ENCODE measurements at regions not wholly inside any gene's neighbourhood (a gene's known extent, or its start where the extent isn't known, plus 50 kb on each side); places are given as distances from the start of the nearest gene placed in this dataset.

- Mint-ChIP-seq H3K36me3 (no peaks in the 10 kb centered on the region), H3K27ac (no peak overlapping the region), H3K4me3 (no peak overlapping the region), H3K9me3 (no peaks in the 10 kb centered on the region), H3K4me1 (no peaks in the 10 kb centered on the region)
- no peak for ATAC-seq
- no peak for DNase-seq (ENCODE audit: low spot score in 2 of 2)
These were observed 145.9 kb upstream of the IRX2 start for GRCh38 chr5:2897276-2897961.

- ATAC-seq: no peak
- Mint-ChIP-seq H3K27ac (no peak overlapping the region), H3K4me1 (no peaks in the 10 kb centered on the region), H3K9me3 (no peaks in the 10 kb centered on the region), H3K36me3 (no peaks in the 10 kb centered on the region), H3K4me3 (no peak overlapping the region)
- DNase-seq (ENCODE audit: low spot score in 2 of 2): no peak
These were observed 145.1 kb upstream of the IRX2 start for GRCh38 chr5:2896371-2897275.

- ATAC-seq (peak; percentile 17), DNase-seq (ENCODE audit: low spot score in 2 of 2) (no peak)
- Mint-ChIP-seq H3K4me3 (no peak overlapping the region), H3K36me3 (no peaks in the 10 kb centered on the region), H3K9me3 (no peaks in the 10 kb centered on the region), H3K4me1 (no peaks in the 10 kb centered on the region), H3K27ac (no peak overlapping the region)
These were observed 144.4 kb upstream of the IRX2 start for GRCh38 chr5:2895876-2896275.

GRCh38 chr5:2895196-2895595, 143.7 kb upstream of the IRX2 start:
- ATAC-seq (no peak), DNase-seq (ENCODE audit: low spot score in 2 of 2) (no peak)
- Mint-ChIP-seq H3K9me3 (no peaks in the 10 kb centered on the region), H3K4me1 (no peaks in the 10 kb centered on the region), H3K27ac (no peak overlapping the region), H3K4me3 (no peak overlapping the region), H3K36me3 (no peaks in the 10 kb centered on the region)

GRCh38 chr5:2894736-2895135, 143.3 kb upstream of the IRX2 start:
- Mint-ChIP-seq H3K4me3 (no peak overlapping the region), H3K9me3 (no peaks in the 10 kb centered on the region), H3K27ac (no peak overlapping the region), H3K36me3 (no peaks in the 10 kb centered on the region), H3K4me1 (no peaks in the 10 kb centered on the region)
- ATAC-seq (no peak), DNase-seq (ENCODE audit: low spot score in 2 of 2) (no peak)

- ATAC-seq: no peak
These were observed 142.8 kb upstream of the IRX2 start for GRCh38 chr5:2894316-2894715.

GRCh38 chr5:2892466-2893000, 141.1 kb upstream of the IRX2 start:
- Mint-ChIP-seq H3K4me1 (no peaks in the 10 kb centered on the region), H3K27ac (no peak overlapping the region), H3K9me3 (no peaks in the 10 kb centered on the region), H3K4me3 (no peak overlapping the region), H3K36me3 (no peaks in the 10 kb centered on the region)
- DNase-seq (ENCODE audit: low spot score in 2 of 2) (no peak), ATAC-seq (no peak)

More at GRCh38 chr5:2894316-2894715, 142.8 kb upstream of the IRX2 start:
- DNase-seq (ENCODE audit: low spot score in 2 of 2): no peak
- Mint-ChIP-seq H3K9me3 (no peaks in the 10 kb centered on the region), H3K27ac (no peak overlapping the region), H3K36me3 (no peaks in the 10 kb centered on the region), H3K4me3 (no peak overlapping the region), H3K4me1 (no peaks in the 10 kb centered on the region)

GRCh38 chr5:2891781-2892180, 140.3 kb upstream of the IRX2 start:
- no peak for ATAC-seq
- H3K9me3 Mint-ChIP-seq: peaks cover 3% of the 10 kb centered on the region
- DNase-seq (ENCODE audit: low spot score in 2 of 2): no peak
- no peak overlapping the region for H3K27ac Mint-ChIP-seq
- no peaks in the 10 kb centered on the region for H3K4me1 Mint-ChIP-seq
- no peaks in the 10 kb centered on the region for H3K36me3 Mint-ChIP-seq
- no peak overlapping the region for H3K4me3 Mint-ChIP-seq

GRCh38 chr5:2890011-2890410, 138.5 kb upstream of the IRX2 start:
- DNase-seq (ENCODE audit: low spot score in 2 of 2): no peak
- H3K4me3 Mint-ChIP-seq: no peak overlapping the region
- H3K9me3 Mint-ChIP-seq: peaks cover 3% of the 10 kb centered on the region
- no peaks in the 10 kb centered on the region for H3K4me1 Mint-ChIP-seq
- H3K27ac Mint-ChIP-seq: no peak overlapping the region
- H3K36me3 Mint-ChIP-seq: no peaks in the 10 kb centered on the region
- ATAC-seq: no peak

- Mint-ChIP-seq H3K27ac (no peak overlapping the region), H3K9me3 (peaks cover 7% of the 10 kb centered on the region), H3K4me1 (no peaks in the 10 kb centered on the region), H3K36me3 (no peaks in the 10 kb centered on the region), H3K4me3 (no peak overlapping the region)
- DNase-seq (ENCODE audit: low spot score in 2 of 2) (no peak), ATAC-seq (no peak)
These were observed 137.1 kb upstream of the IRX2 start for GRCh38 chr5:2888520-2889060.

- Mint-ChIP-seq H3K27ac (no peak overlapping the region), H3K4me3 (no peak overlapping the region), H3K36me3 (no peaks in the 10 kb centered on the region), H3K4me1 (no peaks in the 10 kb centered on the region), H3K9me3 (peaks cover 11% of the 10 kb centered on the region)
- no peak for DNase-seq (ENCODE audit: low spot score in 2 of 2)
- ATAC-seq: peak; percentile 44
These were observed 136.2 kb upstream of the IRX2 start for GRCh38 chr5:2887481-2888348.

- no peak for DNase-seq (ENCODE audit: low spot score in 2 of 2)
- no peak for ATAC-seq
- H3K4me1 Mint-ChIP-seq: no peaks in the 10 kb centered on the region
- no peaks in the 10 kb centered on the region for H3K36me3 Mint-ChIP-seq
- no peak overlapping the region for H3K27ac Mint-ChIP-seq
- no peak overlapping the region for H3K4me3 Mint-ChIP-seq
- H3K9me3 Mint-ChIP-seq: peaks cover 17% of the 10 kb centered on the region
These were observed 135.1 kb upstream of the IRX2 start for GRCh38 chr5:2886531-2886930.

- Mint-ChIP-seq H3K9me3 (peaks cover 28% of the 10 kb centered on the region), H3K36me3 (no peaks in the 10 kb centered on the region), H3K27ac (no peak overlapping the region), H3K4me3 (no peak overlapping the region), H3K4me1 (no peaks in the 10 kb centered on the region)
- DNase-seq (ENCODE audit: low spot score in 2 of 2) (no peak), ATAC-seq (no peak)
These were observed 132.3 kb upstream of the IRX2 start for GRCh38 chr5:2883771-2884170.

GRCh38 chr5:2879701-2880100, 128.2 kb upstream of the IRX2 start:
- Mint-ChIP-seq H3K27ac (no peak overlapping the region), H3K36me3 (no peaks in the 10 kb centered on the region), H3K4me3 (no peak overlapping the region), H3K4me1 (no peaks in the 10 kb centered on the region), H3K9me3 (peaks cover 31% of the 10 kb centered on the region)
- ATAC-seq: no peak
- no peak for DNase-seq (ENCODE audit: low spot score in 2 of 2)

- DNase-seq (ENCODE audit: low spot score in 2 of 2) (no peak), ATAC-seq (no peak)
- H3K36me3 Mint-ChIP-seq: no peaks in the 10 kb centered on the region
- no peak overlapping the region for H3K4me3 Mint-ChIP-seq
- H3K4me1 Mint-ChIP-seq: no peaks in the 10 kb centered on the region
- no peak overlapping the region for H3K27ac Mint-ChIP-seq
- H3K9me3 Mint-ChIP-seq: peaks cover 23% of the 10 kb centered on the region
These were observed 126.0 kb upstream of the IRX2 start for GRCh38 chr5:2877522-2877921.
